ENCODE measurements at regions not wholly inside any gene's neighbourhood (a gene's known extent, or its start where the extent isn't known, plus 50 kb on each side); places are given as distances from the start of the nearest gene placed in this dataset.

DNA sequence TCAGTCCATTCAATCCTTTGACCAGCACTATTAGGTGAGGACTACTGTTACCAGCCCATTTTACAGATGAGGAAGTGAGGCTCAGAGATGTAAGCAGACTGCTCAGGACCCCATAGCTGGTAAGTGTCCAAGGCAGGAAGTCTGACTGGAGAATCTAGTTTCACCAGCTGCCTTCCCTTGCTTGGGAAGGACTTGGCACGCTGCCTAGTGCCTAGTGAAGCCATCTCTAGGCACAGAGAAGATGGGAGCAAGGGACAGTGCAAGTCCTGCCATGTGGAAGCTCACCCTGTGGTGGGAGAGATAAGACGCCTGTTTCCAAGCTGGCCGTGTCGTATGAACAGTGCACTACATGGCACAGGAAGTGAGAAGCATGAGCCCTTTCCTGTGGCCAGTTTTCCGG lies 111.8 kb upstream of the TMC3 start:
- TF ChIP-seq, protein P1, sequence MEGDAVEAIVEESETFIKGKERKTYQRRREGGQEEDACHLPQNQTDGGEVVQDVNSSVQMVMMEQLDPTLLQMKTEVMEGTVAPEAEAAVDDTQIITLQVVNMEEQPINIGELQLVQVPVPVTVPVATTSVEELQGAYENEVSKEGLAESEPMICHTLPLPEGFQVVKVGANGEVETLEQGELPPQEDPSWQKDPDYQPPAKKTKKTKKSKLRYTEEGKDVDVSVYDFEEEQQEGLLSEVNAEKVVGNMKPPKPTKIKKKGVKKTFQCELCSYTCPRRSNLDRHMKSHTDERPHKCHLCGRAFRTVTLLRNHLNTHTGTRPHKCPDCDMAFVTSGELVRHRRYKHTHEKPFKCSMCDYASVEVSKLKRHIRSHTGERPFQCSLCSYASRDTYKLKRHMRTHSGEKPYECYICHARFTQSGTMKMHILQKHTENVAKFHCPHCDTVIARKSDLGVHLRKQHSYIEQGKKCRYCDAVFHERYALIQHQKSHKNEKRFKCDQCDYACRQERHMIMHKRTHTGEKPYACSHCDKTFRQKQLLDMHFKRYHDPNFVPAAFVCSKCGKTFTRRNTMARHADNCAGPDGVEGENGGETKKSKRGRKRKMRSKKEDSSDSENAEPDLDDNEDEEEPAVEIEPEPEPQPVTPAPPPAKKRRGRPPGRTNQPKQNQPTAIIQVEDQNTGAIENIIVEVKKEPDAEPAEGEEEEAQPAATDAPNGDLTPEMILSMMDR (IDR thresholded peaks at IDR 0.05; ENCODE audit: insufficient read depth in 1 of 2, low read depth in 1 of 2, low read length in 1 of 2, severe bottlenecking in 1 of 2, unreplicated experiment in 1 of 2), result no peak
- Histone ChIP-seq H3K36me3 (ENCODE audit: control insufficient read depth, insufficient read depth, low read length) (no peaks in the 10 kb centered on the region), H3K4me1 (no peaks in the 10 kb centered on the region), H3K9me3 (no peaks in the 10 kb centered on the region), H3K4me3 (ENCODE audit: low read depth, low read length) (no peak overlapping the region), H3K27me3 (replicated peaks; ENCODE audit: control insufficient read depth, insufficient read depth, low read length) (no peaks in the 10 kb centered on the region)
- no peaks in the 10 kb centered on the region for H3K9me3 Mint-ChIP-seq (ENCODE audit: unreplicated experiment)
- intact Hi-C loops (cut with micrococcal nuclease; ENCODE audit: unreplicated experiment), result loop anchor here (10.0 kb wide), 1 partner anchor 619 kb away; no protein-coding TSS in a partner anchor
- no peak for DNase-seq
- ChIA-PET POLR2A (no interaction called here), CTCF (no interaction called here)
- H3K27ac Mint-ChIP-seq (ENCODE audit: unreplicated experiment), result no peak overlapping the region
- H3K4me1 Mint-ChIP-seq (ENCODE audit: low read depth, unreplicated experiment), result no peaks in the 10 kb centered on the region
- BruUV-seq (replicated peaks), result no TSS peak
- no peak overlapping the region for H3K4me3 Mint-ChIP-seq (ENCODE audit: unreplicated experiment)
- H3K27me3 Mint-ChIP-seq (ENCODE audit: insufficient read depth, unreplicated experiment), result peaks cover 3% of the 10 kb centered on the region
- no peaks in the 10 kb centered on the region for H3K36me3 Mint-ChIP-seq (ENCODE audit: insufficient read depth, unreplicated experiment)

DNA sequence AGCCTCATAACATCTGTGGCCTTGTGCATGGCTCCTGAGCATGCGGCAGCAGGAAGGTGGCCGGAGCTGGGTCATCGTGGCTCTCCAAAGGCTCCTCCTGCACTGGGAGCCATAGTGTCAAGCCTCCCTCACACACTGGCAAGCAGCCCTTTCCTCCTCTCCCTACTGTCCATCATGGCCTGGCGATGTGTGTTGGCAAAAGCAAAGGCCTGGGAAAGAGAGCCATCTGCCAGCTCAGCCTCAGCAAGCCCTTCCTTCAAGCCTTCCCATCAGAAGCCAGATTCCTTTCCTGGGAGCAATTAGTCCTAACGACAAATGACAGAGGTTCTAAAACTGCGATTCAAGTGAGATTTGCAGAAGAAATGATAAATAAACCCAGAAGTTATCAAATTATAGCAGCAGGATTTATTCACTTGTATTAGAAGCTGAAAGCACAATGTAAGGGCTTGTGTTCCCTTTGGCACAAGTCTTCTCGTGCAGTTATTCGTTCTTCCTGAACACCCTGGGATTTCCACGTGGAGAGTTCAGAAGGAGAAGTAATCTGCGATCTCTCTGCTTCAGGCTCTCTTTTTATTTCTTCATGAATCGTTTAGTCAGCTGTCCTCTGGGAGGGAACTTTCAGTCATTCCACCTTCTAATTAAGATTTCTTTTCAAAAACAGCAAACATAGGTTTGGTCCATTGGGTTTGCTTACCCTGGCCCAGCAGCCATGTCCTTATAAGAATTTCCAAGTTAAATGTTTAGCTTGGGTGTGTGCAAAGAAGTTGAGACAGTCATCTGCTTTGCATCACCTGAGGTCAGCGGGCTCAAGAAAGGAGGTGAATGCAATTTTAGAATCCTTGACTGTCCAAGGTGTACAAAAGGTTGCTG lies 110.3 kb upstream of the TMC3 start:
- Histone ChIP-seq H3K27me3 (replicated peaks; ENCODE audit: control insufficient read depth, insufficient read depth, low read length) (no peaks in the 10 kb centered on the region), H3K36me3 (ENCODE audit: control insufficient read depth, insufficient read depth, low read length) (no peaks in the 10 kb centered on the region), H3K4me3 (ENCODE audit: low read depth, low read length) (no peak overlapping the region), H3K4me1 (no peaks in the 10 kb centered on the region), H3K9me3 (no peaks in the 10 kb centered on the region)
- ChIA-PET CTCF (no interaction called here), POLR2A (no interaction called here)
- intact Hi-C loops (cut with micrococcal nuclease; ENCODE audit: unreplicated experiment), result loop anchor here (10.0 kb wide), 1 partner anchor 620 kb away; no protein-coding TSS in a partner anchor
- H3K4me3 Mint-ChIP-seq (ENCODE audit: unreplicated experiment), result no peak overlapping the region
- no peak for DNase-seq
- TF ChIP-seq, protein P1 (IDR thresholded peaks at IDR 0.05; ENCODE audit: insufficient read depth in 1 of 2, low read depth in 1 of 2, low read length in 1 of 2, severe bottlenecking in 1 of 2, unreplicated experiment in 1 of 2), result no peak
- no peaks in the 10 kb centered on the region for H3K27me3 Mint-ChIP-seq (ENCODE audit: insufficient read depth, unreplicated experiment)
- no peaks in the 10 kb centered on the region for H3K9me3 Mint-ChIP-seq (ENCODE audit: unreplicated experiment)
- BruUV-seq (replicated peaks), result no TSS peak
- no peak overlapping the region for H3K27ac Mint-ChIP-seq (ENCODE audit: unreplicated experiment)
- H3K4me1 Mint-ChIP-seq (ENCODE audit: low read depth, unreplicated experiment), result no peaks in the 10 kb centered on the region
- no peaks in the 10 kb centered on the region for H3K36me3 Mint-ChIP-seq (ENCODE audit: insufficient read depth, unreplicated experiment)

DNA sequence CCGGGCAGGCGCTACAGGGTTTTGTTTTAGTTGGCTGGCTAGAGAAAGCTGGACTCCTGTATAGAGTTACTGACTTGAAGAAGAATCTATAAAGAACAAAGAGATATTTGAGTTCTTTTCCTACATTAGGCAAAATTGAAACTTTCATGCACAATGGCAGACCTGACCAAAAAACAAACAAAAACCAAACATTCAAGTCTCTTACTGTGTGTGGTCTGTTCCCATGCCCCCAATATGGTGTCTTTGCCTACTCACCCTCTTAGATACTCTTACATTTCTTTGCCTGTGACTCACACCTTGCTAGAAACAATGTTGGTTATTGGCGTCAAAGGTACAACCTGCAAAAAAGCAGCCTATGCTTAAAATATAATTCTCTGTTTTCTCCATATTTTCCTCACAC lies 109.5 kb upstream of the TMC3 start:
- intact Hi-C loops (cut with micrococcal nuclease; ENCODE audit: unreplicated experiment), result loop anchor here (10.0 kb wide), 1 partner anchor 621 kb away; no protein-coding TSS in a partner anchor
- Histone ChIP-seq H3K36me3 (ENCODE audit: control insufficient read depth, insufficient read depth, low read length) (no peaks in the 10 kb centered on the region), H3K4me1 (no peaks in the 10 kb centered on the region), H3K9me3 (no peaks in the 10 kb centered on the region), H3K27me3 (replicated peaks; ENCODE audit: control insufficient read depth, insufficient read depth, low read length) (no peaks in the 10 kb centered on the region), H3K4me3 (ENCODE audit: low read depth, low read length) (no peak overlapping the region)
- TF ChIP-seq, protein P1 (IDR thresholded peaks at IDR 0.05; ENCODE audit: insufficient read depth in 1 of 2, low read depth in 1 of 2, low read length in 1 of 2, severe bottlenecking in 1 of 2, unreplicated experiment in 1 of 2), result no peak
- CTCF ChIA-PET, result no interaction called here
- H3K27me3 Mint-ChIP-seq (ENCODE audit: insufficient read depth, unreplicated experiment), result no peaks in the 10 kb centered on the region
- no peaks in the 10 kb centered on the region for H3K9me3 Mint-ChIP-seq (ENCODE audit: unreplicated experiment)
- H3K36me3 Mint-ChIP-seq (ENCODE audit: insufficient read depth, unreplicated experiment), result no peaks in the 10 kb centered on the region
- no peak overlapping the region for H3K27ac Mint-ChIP-seq (ENCODE audit: unreplicated experiment)
- no peak overlapping the region for H3K4me3 Mint-ChIP-seq (ENCODE audit: unreplicated experiment)
- POLR2A ChIA-PET, result no interaction called here
- no TSS peak for BruUV-seq (replicated peaks)
- DNase-seq, result no peak
- no peaks in the 10 kb centered on the region for H3K4me1 Mint-ChIP-seq (ENCODE audit: low read depth, unreplicated experiment)
